SJCRH30 (cell line): ENCODE measurements at regions not wholly inside any gene's neighbourhood (a gene's known extent, or its start where the extent isn't known, plus 50 kb on each side); places are given as distances from the start of the nearest gene placed in this dataset.

Source experiments
- DNase-seq, 2 experiments: peaks; one replicate each; pipeline ENCODE4 v3.0.0-alpha.2; 2015 to 2020
- H3K27ac ChIP-seq: fragments of 250-450 bp; sonication (Bioruptor Pico); 2 replicates; pipeline ENCODE4 v1.5.1; 2020; ENCODE audit warnings: mild to moderate bottlenecking, moderate library complexity
- H3K27me3 ChIP-seq: fragments of 250-450 bp; sonication (Bioruptor Pico); 2 replicates; pipeline ENCODE4 v1.5.1; 2020; ENCODE audit warnings: mild to moderate bottlenecking, moderate library complexity
- H3K36me3 ChIP-seq: fragments of 250-450 bp; sonication (Bioruptor Pico); 2 replicates; pipeline ENCODE4 v1.5.1; 2020; ENCODE audit warnings: mild to moderate bottlenecking, moderate library complexity
- H3K4me1 ChIP-seq: fragments of 250-450 bp; sonication (Bioruptor Pico); 2 replicates; pipeline ENCODE4 v1.5.1; 2020; ENCODE audit warnings: mild to moderate bottlenecking, moderate library complexity
- H3K4me3 ChIP-seq: fragments of 250-450 bp; sonication (Bioruptor Pico); 2 replicates; pipeline ENCODE4 v1.5.1; 2020; ENCODE audit warnings: mild to moderate bottlenecking, moderate library complexity
- H3K9me3 ChIP-seq: fragments of 250-450 bp; sonication (Bioruptor Pico); replicated peaks from 2 replicates; pipeline ENCODE4 v1.5.1; 2020; ENCODE audit warnings: mild to moderate bottlenecking, moderate library complexity

- no peaks in the 10 kb centered on the region for H3K9me3 ChIP-seq
Measured at GRCh38 chr1:182119631-182120030, 58.1 kb upstream of the ZNF648 start.

GRCh38 chr1:182118851-182119250 is 57.3 kb upstream of the ZNF648 start:
- no peak overlapping the region for H3K27ac ChIP-seq
- H3K9me3 ChIP-seq = no peaks in the 10 kb centered on the region
- no peaks in the 10 kb centered on the region for H3K27me3 ChIP-seq
- H3K4me3 ChIP-seq = no peak overlapping the region
- peaks cover 43% of the 10 kb centered on the region for H3K4me1 ChIP-seq
- DNase-seq = no peak
- H3K36me3 ChIP-seq = no peaks in the 10 kb centered on the region

More at GRCh38 chr1:182119631-182120030, 58.1 kb upstream of the ZNF648 start:
- H3K36me3 ChIP-seq = no peaks in the 10 kb centered on the region
- no peaks in the 10 kb centered on the region for H3K27me3 ChIP-seq
- DNase-seq = no peak
- H3K27ac ChIP-seq = no peak overlapping the region
- H3K4me1 ChIP-seq = peaks cover 38% of the 10 kb centered on the region
- H3K4me3 ChIP-seq = no peak overlapping the region

GRCh38 chr1:182114627-182115023 is 53.1 kb upstream of the ZNF648 start:
- Histone ChIP-seq H3K4me1 (peaks cover 9% of the 10 kb centered on the region; the same call in 1 of the 2 replicates), H3K4me3 (peak overlapping the region; percentile 36), H3K9me3 (no peaks in the 10 kb centered on the region), H3K36me3 (no peaks in the 10 kb centered on the region), H3K27me3 (no peaks in the 10 kb centered on the region), H3K27ac (peak overlapping the region; percentile 35)
- no peak for DNase-seq

GRCh38 chr1:182113879-182114626 is 52.5 kb upstream of the ZNF648 start:
- Histone ChIP-seq H3K36me3 (no peaks in the 10 kb centered on the region), H3K9me3 (no peaks in the 10 kb centered on the region), H3K4me1 (peaks cover 9% of the 10 kb centered on the region; the same call in 1 of the 2 replicates), H3K4me3 (peak overlapping the region; percentile 36), H3K27me3 (no peaks in the 10 kb centered on the region), H3K27ac (peak overlapping the region; percentile 35)
- DNase-seq = peak; percentile 14 to 61

GRCh38 chr1:182111496-182111895 is 50.0 kb upstream of the ZNF648 start:
- Histone ChIP-seq H3K36me3 (no peaks in the 10 kb centered on the region), H3K9me3 (no peaks in the 10 kb centered on the region), H3K4me1 (peaks cover 9% of the 10 kb centered on the region; the same call in 1 of the 2 replicates), H3K27me3 (no peaks in the 10 kb centered on the region), H3K4me3 (no peak overlapping the region), H3K27ac (no peak overlapping the region)
- peak in 1 of 2 experiments; percentile 18 for DNase-seq
